ENCODE measurements at regions not wholly inside any gene's neighbourhood (a gene's known extent, or its start where the extent isn't known, plus 50 kb on each side); places are given as distances from the start of the nearest gene placed in this dataset.

DNA sequence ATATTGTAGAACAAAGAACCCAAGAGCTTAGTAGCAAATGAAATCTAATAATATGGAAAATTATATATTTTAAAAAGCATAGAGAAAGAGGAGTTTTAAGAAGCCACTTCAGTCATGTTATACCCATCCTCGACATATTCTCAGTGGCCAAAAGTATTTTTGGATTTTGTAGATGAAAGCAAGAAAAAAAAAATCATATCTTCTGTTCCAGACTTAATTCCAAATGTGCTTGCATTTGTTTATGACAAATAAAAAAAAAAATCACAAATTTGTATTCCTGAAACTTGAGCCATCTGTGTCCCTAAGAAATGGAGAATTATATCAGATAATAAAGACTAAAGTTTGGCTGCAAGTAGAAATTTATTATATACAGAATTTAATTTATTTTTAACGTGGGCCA is 1482.4 kb upstream of the PABPC4L start:
- DNase-seq (ENCODE audit: low read depth), result no peak

DNA sequence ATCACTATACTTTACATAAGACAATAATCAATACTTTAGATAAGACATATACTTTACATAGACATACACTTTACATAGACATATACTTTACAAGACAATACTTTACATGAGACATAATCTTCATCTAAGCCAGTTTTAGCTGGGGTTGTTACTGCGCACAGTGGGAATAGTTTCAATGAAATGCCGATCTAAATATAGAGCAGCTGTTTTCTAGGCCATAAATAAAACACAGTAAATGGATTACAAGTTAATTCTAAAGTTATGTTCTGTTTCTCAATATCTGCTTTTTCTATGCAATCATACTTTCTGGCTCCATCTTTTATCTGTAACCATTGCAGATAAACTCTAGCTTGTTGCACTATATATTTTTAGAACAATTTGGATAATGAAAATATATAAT is 1470.6 kb upstream of the PABPC4L start:
- no peak for DNase-seq (ENCODE audit: low read depth)

DNA sequence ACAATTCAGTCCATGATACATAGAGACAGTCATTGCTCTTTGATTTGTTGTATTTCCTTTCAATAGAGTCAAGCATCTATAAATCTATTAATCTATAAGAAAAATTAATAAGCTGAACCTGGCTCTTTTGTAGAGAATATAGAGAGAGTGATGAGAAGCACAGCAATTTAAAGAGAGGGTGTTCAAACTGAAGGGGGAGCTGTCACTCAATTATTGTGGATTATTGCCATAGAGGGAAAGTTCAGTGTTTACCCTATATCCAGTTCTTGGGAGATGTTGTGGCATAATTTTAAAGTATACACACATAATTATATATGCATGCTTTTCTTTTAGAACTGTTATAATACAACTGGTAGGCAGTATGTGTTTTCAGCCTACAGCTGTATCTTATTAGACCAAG is 1469.0 kb upstream of the PABPC4L start:
- no peak for DNase-seq (ENCODE audit: low read depth)

All from M059J (cell line).